Adrenal gland (tissue), 5 donors: ENCODE measurements at regions not wholly inside any gene's neighbourhood (a gene's known extent, or its start where the extent isn't known, plus 50 kb on each side); places are given as distances from the start of the nearest gene placed in this dataset.

Experiments
- CTCF ChIP-seq, 6 experiments: fragments of 450-650 bp in 4 of 6; fragments of 200-600 bp in 2 of 6; sonication (generic) in 1 of 6; IDR thresholded peaks; 1 replicate in 5 of 6; 2 replicates in 1 of 6; pipeline versions ENCODE4 v1.5.1 to v1.8.0; 2016 to 2021; ENCODE audit warnings: antibody characterized with exemption in 6 of 6, mild to moderate bottlenecking in 2 of 6, moderate library complexity in 1 of 6
- POLR2A ChIP-seq, 2 donors: fragments of 450-650 bp; IDR thresholded peaks; one replicate each; pipeline ENCODE4 v1.6.1; 2017; ENCODE audit warnings: antibody characterized with exemption in 2 of 2, mild to moderate bottlenecking in 2 of 2, moderate library complexity in 1 of 2
- donor health status: DM: no; HTN: no; CAD: no.

DNA sequence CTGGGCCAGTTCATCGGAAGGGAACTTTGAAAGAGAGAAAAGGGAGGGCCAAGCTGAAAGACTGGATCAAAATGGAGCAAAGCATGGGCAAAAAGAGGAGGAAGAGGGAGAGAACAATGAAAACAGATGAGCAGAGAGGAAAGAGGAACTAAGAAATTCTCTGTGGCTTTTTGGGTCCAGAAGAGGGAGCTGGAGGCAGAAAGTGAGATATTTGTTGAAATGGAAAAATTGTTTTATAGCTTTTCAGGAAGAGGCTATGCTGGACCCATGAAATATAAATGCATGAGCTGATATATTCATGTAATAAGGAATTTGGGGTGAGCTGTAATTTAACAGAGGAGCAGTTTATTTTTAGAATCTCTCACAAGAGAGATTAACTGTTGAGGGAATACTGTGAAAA, 457.3 kb downstream of the DMAC1 start:
- TF ChIP-seq POLR2A (IDR thresholded peaks at IDR 0.05) (no peak), CTCF (IDR thresholded peaks at IDR 0.05) (peak in 2 of 6 experiments; percentile 22 to 28)
